HG02938 (cell line): ENCODE measurements at regions not wholly inside any gene's neighbourhood (a gene's known extent, or its start where the extent isn't known, plus 50 kb on each side); places are given as distances from the start of the nearest gene placed in this dataset.

ENCODE experiments used
- ATAC-seq: cut with Tn5 transposase; IDR thresholded peaks from one replicate; pipeline ENCODE4 v1.9.1; 2021; ENCODE audit warnings: mild to moderate bottlenecking, moderate library complexity; ENCODE audit not compliant: unreplicated experiment

DNA sequence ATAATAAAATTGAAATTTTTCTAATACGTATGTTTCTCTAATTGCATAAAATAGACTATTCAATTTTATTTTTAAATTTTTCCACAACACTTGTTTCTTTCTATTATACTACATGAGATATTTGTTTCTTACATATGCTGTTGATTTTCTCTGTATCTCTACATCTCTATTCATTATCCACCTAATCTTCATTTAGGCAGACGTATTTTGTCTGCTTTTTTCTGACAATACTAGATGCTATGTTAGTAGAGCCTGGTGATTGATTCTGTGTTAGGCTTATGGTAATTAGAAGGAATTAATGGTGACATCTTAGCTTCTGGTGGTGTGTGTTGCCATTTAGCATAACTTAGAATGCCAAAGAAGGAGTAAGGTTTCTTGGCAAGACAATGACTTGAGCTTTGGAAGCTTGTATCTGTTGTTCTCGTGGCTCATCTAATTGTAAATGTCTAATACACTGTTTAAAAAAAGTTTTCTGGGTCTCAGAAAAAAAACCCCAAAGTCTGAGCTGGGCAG is 1610.7 kb upstream of the PCDH20 start:
- ATAC-seq = no peak

DNA sequence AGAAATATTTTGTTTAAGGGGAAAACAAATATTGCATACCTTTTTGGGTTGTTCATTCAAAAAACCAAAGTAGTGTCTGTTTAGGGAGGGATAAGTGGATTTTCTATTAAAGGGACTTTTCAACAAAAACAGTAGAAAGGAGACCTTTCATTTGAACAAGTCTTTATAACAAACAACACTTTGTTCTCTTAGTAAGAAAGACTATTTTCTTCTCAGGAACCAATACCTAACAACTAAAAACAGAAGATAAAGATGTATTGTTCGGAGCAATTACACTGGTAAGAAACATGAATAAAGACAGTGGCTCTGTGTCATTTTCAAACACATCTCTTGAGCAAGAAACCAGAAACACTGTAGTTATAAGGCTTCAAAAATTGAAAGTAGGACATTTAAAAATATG is 1610.1 kb upstream of the PCDH20 start:
- ATAC-seq = no peak

DNA sequence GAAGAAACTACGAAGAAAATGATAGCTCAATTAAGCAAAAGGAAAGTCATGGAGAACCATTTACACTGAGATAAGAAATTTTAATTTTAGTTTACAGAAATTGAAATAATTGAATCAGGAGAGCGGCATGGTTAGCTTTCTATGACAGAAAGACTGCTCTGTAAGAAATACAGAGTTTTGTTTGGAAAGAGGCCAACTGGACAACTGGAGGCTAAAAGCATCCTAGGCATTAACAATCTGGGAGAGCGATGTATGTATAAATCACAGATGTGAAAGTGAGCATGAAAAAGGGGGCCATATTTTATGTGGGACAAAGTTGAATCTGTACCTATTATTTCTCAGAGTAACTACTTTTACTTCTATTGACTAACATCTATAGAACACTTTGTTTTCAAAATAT is 1608.8 kb upstream of the PCDH20 start:
- no peak for ATAC-seq

DNA sequence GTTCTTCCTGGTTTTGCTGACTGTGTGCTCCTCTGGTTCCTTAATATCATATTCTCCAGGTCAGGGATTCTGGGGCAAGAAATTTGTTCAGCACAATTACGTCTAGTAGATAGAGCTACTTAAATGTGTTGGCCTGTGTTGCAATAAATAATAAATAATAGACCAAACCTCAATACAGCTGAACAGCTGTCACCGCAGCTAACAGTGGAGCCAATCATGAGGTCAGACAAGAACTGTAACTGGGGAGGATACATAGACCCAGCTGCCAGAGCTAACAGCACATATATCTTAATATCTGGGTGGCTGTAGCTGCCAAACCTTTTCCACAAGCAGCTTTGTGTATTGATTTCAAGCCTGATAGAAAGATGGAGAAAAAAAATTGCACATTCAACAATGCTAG is 1596.3 kb upstream of the PCDH20 start:
- ATAC-seq = no peak

DNA sequence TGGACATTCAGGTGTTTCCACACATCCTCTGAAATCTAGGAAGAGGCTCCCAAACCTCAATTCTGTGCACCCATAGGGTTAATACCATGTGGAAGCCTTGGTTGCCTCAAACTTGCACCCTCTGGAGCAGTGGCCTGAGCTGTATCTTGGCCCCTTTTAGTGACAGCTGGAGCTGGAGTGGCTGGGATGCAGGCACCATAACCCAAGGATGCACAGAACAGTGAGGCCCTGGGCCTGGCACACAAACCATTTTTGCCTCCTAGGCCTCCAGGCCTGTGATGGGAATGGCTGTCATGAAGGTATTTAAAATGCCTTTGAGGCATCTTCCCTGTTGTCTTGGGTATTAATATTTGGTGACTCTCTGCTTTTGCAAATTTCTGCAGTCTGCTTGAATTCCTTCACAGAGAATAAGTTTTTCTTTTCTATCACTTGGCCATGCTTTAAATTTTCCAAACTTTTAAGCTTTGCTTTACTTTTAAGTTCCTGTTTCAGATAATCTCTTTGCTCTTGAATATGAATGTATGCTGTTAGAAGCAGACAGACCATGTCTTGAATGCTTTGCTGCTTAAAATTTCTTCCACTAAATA is 1594.5 kb upstream of the PCDH20 start:
- ATAC-seq = no peak

DNA sequence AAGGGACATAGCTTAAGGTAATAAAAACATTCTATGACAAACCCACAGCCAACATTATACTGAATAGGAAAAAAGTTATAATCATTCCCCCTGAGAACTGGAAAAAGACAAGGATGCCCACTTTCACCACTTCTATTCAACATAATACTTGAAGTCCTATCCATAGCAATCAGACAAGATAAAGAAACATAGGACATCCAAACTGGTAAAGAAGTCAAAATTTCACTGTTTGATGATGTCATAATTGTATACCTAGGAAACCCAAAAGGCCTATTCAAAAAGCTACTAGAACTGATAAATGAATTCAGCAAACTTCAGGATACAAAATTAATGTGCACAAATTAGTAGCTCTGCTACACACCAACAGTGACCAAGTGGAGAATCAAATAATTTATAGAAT is 1590.0 kb upstream of the PCDH20 start:
- ATAC-seq = no peak

DNA sequence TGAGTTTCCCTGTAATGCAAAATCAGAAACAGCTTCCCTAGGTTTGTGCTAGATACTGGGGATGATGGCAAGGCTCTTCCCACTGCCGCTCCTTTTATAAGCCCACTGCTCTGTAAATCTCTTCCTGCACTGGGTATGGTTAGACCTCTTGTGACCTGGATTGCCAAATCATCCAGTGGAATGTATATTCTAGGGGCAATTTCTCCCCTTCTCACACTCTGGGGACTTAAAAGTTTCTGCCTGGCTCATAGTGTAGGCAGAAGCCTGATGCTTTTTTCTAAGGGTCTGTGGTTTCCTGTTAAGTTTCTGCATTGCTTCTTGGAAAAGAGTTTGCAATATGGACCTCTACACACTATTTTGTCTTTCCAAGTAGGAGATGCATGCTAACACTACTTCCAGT is 1582.0 kb upstream of the PCDH20 start:
- no peak for ATAC-seq

DNA sequence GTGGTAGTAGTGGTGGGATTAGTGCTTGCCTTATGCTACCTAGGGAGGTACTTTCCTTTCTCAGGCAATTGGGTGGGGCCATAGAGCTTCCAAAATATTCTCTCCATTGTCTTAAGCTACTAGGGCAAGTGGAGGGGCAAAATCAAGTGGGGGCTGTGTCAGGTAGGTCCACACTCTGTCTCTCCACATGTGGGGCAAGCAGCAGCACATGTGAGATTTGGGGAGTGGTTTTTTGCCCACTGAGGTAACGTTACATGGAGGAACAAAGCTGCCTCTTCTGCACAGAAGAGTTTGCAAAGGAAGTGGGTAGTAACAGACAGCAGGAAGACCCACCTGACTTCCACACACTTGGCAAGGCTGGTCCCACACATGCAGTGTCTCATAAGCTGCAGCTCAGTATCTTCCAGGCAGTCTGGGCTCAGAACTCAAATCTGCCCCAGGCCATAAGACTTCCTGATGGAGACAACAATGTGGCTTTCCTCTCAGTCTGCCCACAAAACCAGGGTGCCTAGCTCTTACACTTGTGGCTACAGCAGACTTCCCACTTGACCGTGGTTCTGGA is 1581.5 kb upstream of the PCDH20 start:
- no peak for ATAC-seq

DNA sequence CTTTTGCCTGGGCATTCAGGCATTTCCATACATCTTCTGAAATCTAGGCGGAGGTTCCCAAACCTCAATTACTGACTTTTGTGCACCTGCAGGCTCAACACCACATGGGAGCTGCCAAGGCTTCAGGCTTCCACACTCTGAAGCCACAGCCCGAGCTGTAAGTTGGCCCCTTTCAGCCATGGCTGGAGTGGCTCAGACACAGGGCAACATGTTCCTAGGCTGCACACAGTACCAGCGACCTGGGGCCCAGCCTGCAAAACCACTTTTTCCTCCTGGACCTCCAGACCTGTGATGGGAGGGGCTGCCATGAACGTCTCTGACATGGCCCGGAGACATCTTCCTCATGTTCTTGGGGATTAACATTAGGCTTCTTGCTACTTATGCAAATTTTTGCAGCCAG is 1558.2 kb upstream of the PCDH20 start:
- ATAC-seq = no peak

DNA sequence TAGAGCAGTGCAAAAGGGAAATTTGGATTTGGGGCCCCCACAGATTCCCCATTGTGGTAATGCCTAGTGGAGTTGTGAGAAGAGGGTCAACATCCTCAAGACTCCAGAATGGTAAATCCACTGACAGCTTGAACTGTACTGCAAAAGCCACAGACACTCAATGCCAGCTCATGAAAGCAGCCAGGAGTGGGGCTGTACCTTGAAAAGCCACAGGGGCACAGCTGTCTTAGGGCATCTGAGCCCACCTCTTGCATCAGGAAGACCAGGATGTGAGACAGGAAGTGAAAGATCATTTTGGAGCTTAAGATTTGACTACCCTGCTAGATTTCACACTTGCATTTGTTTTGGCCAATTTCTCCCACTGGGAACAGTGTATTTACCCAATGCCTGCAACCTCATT is 1548.9 kb upstream of the PCDH20 start:
- ATAC-seq = no peak

DNA sequence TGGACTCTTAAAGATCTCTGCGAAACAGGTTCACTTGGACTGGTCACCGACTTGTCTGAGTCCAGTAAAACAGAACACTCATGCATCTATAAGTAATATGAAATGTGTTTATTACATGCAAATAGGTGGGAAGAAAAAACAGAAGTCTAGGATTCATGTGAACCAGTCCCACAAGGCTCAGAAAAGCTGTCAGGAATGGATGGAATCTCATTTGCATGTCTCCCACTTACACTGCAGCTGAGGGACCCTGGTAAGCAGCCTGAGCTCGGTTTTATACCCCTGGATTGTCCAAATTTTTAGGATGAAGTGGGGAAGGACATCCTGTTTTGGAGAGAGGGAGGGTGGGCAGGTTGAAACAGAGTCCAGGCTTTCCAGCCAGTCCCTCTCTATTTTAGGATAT is 1545.1 kb upstream of the PCDH20 start:
- no peak for ATAC-seq

DNA sequence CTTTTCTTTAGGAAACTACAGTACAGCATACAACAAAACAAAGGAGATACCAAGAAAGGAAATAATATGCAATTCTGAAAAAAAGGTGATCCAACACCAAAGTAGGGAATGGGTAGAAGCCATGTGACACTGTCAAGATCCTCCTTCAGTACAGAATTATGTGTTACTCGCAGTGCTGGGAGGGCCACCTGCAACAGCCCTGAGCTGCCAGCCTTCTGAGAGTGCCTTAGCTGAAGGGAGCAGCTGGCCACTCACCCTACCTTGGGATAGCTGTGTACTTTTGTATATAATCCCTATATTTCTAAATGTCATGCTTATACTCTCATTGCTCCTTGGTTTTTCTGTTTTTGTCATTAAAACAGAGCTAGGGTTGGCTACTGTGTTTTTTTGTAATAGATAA is 1518.2 kb upstream of the PCDH20 start:
- ATAC-seq = no peak

DNA sequence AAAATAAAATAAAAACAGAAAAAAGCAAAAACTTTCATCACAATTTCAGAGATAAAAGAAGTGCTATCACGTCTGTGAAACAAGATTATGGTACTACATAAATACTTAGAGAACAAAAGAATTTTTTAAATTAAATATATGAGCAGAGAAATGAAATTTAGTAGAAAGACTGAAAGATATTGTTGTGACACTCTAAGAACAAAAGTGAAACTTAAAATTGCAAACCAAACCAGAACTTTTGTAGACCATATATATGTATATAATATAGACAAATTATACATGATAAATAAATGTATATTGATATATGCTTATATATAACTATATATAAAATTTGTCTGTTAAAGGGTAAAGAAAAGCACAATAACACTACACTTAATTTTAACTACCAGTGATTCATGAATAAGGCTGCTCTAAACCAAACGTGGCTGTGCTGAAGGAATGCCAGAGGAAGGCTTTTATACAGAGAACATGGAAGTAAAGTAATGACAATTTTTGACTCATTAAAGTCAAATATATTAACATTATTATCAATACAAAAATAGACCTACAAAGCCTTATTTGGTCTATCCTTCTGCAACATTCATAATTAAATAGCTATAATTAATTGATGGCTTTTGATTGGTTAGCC is 1516.7 kb upstream of the PCDH20 start:
- ATAC-seq = no peak

DNA sequence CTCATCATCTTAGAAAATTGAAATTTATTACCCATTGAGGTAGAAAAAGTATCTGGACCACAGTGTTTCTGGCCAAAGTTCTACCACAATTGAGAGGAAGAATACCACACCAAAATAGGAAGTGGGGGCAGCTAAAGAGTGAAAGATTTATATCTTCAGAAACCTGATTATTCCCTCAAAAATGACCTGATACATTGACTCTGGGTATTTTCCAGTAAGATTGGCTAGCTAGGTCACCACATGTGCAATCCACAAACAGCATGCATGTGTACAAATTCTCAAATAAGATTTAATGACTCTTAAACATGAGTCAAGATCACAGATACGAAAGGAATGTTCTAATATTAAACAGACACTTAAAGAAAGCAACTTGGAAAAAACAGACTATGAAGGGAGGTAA is 1516.2 kb upstream of the PCDH20 start:
- ATAC-seq = no peak

DNA sequence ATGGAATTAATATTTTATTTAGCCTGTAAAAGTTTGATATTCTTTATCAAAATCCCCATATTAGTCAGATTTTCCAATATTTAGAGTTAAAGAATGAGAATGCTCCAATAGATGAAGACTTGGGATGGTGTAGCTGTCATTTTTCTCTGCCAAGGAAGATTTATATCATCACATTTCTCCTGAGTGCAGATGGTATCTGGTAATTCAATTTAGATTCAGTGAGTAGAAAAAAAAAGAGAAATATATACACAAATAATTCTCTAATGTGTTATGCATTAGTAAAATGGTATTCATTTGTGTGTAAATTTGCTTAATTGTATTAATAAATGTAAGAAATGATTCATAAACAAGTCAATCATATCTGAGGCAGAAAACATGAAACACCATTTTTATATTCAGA is 1508.7 kb upstream of the PCDH20 start:
- ATAC-seq = no peak

DNA sequence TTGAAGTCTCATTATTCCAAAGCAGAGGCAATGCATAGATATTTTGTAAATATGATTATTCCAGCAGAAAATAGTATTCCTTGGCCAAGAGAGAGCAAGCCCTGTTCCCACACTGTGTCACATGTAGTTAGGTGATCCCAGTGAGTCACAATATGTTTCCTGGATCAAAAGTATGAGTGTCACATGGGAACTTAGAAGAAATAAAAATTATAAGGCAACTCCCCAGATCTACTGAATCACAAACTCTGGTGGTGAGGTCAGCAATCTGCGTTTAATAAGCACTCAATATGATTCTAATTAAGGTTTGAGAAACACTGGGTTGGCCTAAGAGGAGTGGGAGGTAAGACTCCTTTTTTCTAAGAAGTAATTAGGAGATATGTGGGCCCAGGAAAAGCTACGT is 1504.5 kb upstream of the PCDH20 start:
- no peak for ATAC-seq

DNA sequence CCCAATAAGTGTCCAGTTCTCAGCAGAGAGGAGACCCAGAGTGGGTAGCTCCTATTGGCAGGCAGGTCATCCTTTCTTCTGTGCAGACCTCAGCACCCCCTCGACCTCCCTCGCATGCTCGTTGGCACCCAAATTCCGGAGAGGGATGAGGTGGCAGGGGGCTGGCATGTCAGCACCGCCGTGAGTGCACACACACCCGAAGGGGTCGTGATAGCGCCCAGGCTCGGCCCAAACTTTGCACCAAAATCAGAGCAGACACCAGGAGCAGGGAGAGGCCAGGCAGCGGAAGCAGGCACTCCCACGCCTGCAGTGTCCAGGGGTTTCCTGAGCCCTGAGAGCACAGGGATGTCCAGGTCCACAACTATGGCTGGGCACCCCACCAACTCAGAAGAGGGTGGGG is 1503.8 kb upstream of the PCDH20 start:
- no peak for ATAC-seq

DNA sequence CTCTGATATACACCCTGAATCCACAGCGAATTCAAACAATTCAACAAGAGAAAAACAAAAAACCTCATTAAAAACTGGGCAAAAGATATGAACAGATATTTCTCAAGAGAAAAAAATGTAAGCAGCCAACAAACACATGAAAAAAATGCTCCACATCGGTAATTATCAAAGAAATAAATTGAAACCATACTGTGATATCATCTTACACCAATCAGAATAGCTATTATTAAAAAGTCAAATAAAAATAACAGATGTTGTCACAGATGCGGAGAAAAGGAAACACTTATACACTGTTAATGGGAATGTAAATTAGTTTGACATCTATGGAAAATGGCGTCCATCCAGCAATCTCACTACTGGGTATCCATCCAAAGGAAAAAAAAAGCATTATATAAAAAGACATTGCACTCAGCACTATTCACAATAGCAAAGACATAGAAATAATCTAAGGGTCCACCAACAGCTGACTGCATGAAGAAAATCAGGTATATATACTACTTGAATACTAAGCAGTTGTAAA is 1495.0 kb upstream of the PCDH20 start:
- ATAC-seq = no peak

DNA sequence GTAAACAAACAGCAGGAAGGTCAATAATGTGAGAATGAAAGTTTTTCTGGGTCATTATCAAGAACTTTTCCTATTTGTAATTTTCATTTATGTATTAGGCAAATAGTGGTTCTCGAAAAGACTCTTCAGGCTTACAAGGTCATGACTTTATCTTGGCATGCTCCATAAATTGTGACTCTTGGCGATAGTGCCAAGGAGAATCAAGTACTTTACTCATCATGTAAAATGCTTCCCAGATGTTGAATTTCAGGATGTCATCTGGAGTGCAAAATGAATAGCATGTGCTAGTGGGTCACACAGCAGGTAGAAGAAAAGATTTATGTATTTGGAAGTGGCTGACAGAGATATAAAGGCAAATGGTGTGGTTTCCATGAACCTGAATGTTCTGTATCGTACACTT is 1492.7 kb upstream of the PCDH20 start:
- ATAC-seq = no peak

DNA sequence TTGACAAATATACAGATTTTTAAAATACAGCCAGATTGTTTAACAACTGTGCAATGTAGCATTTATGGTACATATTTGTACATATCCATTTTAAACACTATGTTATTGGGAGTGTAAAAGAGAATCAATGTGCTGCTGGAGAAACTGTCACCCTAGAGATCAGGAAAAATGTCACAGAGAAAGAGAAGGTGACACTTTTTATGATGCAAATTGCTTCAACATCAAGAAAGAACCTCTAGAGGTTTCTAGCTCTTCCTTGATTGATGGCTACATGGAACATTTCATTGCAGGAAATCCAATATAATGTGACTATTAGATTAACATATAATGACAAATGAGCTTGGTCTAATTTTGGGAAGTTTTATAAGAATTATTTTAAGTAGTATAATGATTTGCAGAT is 1491.2 kb upstream of the PCDH20 start:
- no peak for ATAC-seq

DNA sequence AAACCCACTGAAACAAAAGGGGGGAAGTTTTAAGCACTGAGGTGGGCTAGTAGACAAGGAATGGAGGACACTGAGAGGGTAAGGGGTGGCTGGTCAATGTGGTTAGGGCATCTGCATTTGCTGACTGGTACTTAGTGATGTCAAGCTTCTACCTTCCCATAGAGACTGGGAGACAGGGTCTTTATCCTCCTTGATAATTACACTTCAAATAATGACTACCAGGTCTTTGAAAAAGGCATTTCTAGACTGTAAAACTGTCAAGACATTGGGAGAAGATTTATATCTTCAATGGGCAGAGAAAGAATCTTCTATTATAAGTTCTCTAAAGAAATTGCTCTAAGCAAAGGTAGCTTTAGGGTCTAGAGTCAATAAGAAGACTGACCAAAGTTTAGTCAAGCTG is 1490.8 kb upstream of the PCDH20 start:
- no peak for ATAC-seq

DNA sequence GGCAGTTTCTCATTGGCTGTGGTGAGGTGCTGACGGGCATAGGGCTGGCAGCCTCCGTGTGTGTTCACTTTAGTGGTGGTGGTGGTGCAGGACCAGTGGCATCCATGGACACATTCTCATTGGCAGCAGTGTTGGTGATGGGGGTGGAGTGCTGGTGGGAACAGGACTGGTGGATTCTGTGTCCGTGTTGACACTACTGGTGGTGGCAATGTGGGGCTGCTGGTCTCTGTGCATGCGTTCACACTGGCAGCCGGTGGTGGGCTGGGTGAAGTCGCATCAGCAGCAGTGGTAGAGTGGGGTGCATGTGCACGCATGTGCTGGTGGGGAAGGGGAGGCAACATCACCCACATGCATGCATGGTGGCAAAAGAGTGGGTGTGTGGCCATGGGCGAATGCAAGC is 1471.4 kb upstream of the PCDH20 start:
- ATAC-seq = no peak

DNA sequence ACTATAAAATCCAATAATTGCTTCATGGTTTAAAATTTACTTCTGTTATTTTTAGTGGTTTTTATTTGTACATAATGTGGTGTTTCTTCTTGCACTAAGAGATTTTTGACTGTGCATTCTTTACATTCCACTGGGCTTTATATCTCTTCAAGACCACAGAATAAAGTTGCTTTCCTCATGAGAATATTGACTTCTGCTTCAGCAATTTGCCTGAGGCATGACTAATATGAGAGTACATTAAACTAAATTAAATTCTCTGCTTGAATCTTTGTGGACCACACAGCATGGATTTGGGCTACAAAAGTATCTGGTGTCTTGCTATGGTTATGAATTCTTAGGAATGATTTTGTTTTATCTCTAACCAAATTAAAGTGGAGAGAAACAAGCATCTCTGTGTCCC is 1463.4 kb upstream of the PCDH20 start:
- ATAC-seq = no peak
